CD14-positive monocyte (primary cell): ENCODE measurements at regions not wholly inside any gene's neighbourhood (a gene's known extent, or its start where the extent isn't known, plus 50 kb on each side); places are given as distances from the start of the nearest gene placed in this dataset.

Source experiments
- DNase-seq, 3 donors: peaks; one replicate each; pipeline ENCODE4 v3.0.0-alpha.2; 2011 to 2022
- H2AFZ ChIP-seq: 2 replicates; pipeline ENCODE4 v1.6.0; 2012; ENCODE audit warnings: mild to moderate bottlenecking, low read depth, low read length, inconsistent platforms; ENCODE audit not compliant: insufficient read depth, poor library complexity, severe bottlenecking
- H3K27ac ChIP-seq, 2 donors: 1 replicate in 1 of 2; 2 replicates in 1 of 2; pipeline ENCODE4 v1.5.1; 2012 to 2013; ENCODE audit warnings: low read length in 2 of 2, control low read depth in 1 of 2, inconsistent platforms in 1 of 2, low read depth in 1 of 2, mild to moderate bottlenecking in 1 of 2
- H3K27me3 ChIP-seq, 2 donors: one replicate each; pipeline versions ENCODE4 v1.6.0 to v1.6.1; 2011 to 2013; ENCODE audit warnings: low read length in 2 of 2; ENCODE audit not compliant: control insufficient read depth in 2 of 2, insufficient read depth in 2 of 2
- H3K36me3 ChIP-seq, 2 donors: replicated peaks in 1 of 2; 1 replicate in 1 of 2; 2 replicates in 1 of 2; pipeline versions ENCODE4 v1.5.1 to v1.6.1; 2012 to 2013; ENCODE audit warnings: low read length in 2 of 2, control low read depth in 1 of 2, inconsistent platforms in 1 of 2, mild to moderate bottlenecking in 1 of 2; ENCODE audit not compliant: insufficient read depth in 2 of 2, control insufficient read depth in 1 of 2
- H3K4me1 ChIP-seq, 2 donors: 1 replicate in 1 of 2; 2 replicates in 1 of 2; pipeline versions ENCODE4 v1.5.1 to v1.6.1; 2012 to 2013; ENCODE audit warnings: low read length in 2 of 2, control low read depth in 1 of 2, inconsistent platforms in 1 of 2, mild to moderate bottlenecking in 1 of 2, moderate library complexity in 1 of 2; ENCODE audit not compliant: insufficient read depth in 2 of 2, control insufficient read depth in 1 of 2
- H3K4me2 ChIP-seq: replicated peaks from 2 replicates; pipeline ENCODE3; 2012; ENCODE audit warnings: low read length, moderate library complexity, mild to moderate bottlenecking; ENCODE audit not compliant: poor library complexity, severe bottlenecking; ENCODE audit errors: extremely low read depth
- H3K4me3 ChIP-seq, 3 experiments: fragments of 200-600 bp in 1 of 3; sonication (generic) in 1 of 3; replicated peaks in 1 of 3; 1 replicate in 2 of 3; 2 replicates in 1 of 3; pipeline ENCODE4 v1.5.1; 2011 to 2013; ENCODE audit warnings: low read length in 3 of 3, mild to moderate bottlenecking in 3 of 3, control low read depth in 2 of 3, low read depth in 2 of 3, inconsistent platforms in 1 of 3, moderate library complexity in 1 of 3
- H3K79me2 ChIP-seq: 2 replicates; pipeline ENCODE4 v1.6.0; 2012; ENCODE audit warnings: mild to moderate bottlenecking, control low read depth, inconsistent platforms, low read length, moderate library complexity; ENCODE audit not compliant: insufficient read depth
- H3K9ac ChIP-seq: 2 replicates; pipeline ENCODE4 v1.6.0; 2017; ENCODE audit warnings: low read length, mild to moderate bottlenecking; ENCODE audit not compliant: insufficient read depth, poor library complexity, severe bottlenecking
- H3K9me3 ChIP-seq, 2 donors: replicated peaks in 1 of 2; 1 replicate in 1 of 2; 2 replicates in 1 of 2; pipeline versions ENCODE4 v1.5.1 to v1.6.1; 2012 to 2013; ENCODE audit warnings: low read length in 2 of 2, control low read depth in 1 of 2; ENCODE audit not compliant: control insufficient read depth in 1 of 2, insufficient read depth in 1 of 2
- H4K20me1 ChIP-seq: 2 replicates; pipeline ENCODE4 v1.6.0; 2012; ENCODE audit warnings: mild to moderate bottlenecking, low read length, control low read depth, moderate library complexity; ENCODE audit not compliant: insufficient read depth
- H3K27ac Mint-ChIP-seq, 7 donors: one replicate each; pipeline ENCODE4 v1.8.0; 2020; ENCODE audit warnings: mild to moderate bottlenecking in 7 of 7, mixed read lengths in 7 of 7, moderate library complexity in 6 of 7, inconsistent platforms in 2 of 7
- H3K27me3 Mint-ChIP-seq, 3 donors: one replicate each; pipeline ENCODE4 v1.8.0; 2021 to 2022; ENCODE audit warnings: low read depth in 3 of 3, mild to moderate bottlenecking in 3 of 3, mixed read lengths in 3 of 3, moderate library complexity in 3 of 3, inconsistent platforms in 1 of 3
- H3K36me3 Mint-ChIP-seq, 2 donors: one replicate each; pipeline ENCODE4 v1.8.0; 2020; ENCODE audit warnings: mixed read lengths in 2 of 2, inconsistent platforms in 1 of 2, mild to moderate bottlenecking in 1 of 2
- H3K4me1 Mint-ChIP-seq: one replicate; pipeline ENCODE4 v1.8.0; 2020; ENCODE audit warnings: mild to moderate bottlenecking, mixed read lengths
- H3K4me3 Mint-ChIP-seq, 2 donors: one replicate each; pipeline ENCODE4 v1.8.0; 2020; ENCODE audit warnings: mild to moderate bottlenecking in 2 of 2, mixed read lengths in 2 of 2, moderate library complexity in 1 of 2
- H3K9me3 Mint-ChIP-seq, 7 donors: one replicate each; pipeline ENCODE4 v1.8.0; 2020 to 2022; ENCODE audit warnings: mixed read lengths in 7 of 7, mild to moderate bottlenecking in 6 of 7, moderate library complexity in 6 of 7, inconsistent platforms in 2 of 7
- WGBS: methylation state at CpG from one replicate; pipeline ENCODE4 v1.1.5; 2013; ENCODE audit warnings: missing lambda C conversion rate; ENCODE audit not compliant: insufficient coverage; 5-methylcytosine and 5-hydroxymethylcytosine counted together
- intact Hi-C, 2 donors: fragments of 100-400 bp; cut with micrococcal nuclease; formaldehyde crosslinking; loops; one replicate each; pipeline versions ENCODE4 v1.15.0 to v1.15.1; 2023
- TF ChIP-seq, protein P1 (sequence below): fragments of 200-600 bp; IDR thresholded peaks from one replicate; pipeline ENCODE4 v1.8.0; 2022; ENCODE audit warnings: antibody characterized with exemption, mild to moderate bottlenecking

DNA sequence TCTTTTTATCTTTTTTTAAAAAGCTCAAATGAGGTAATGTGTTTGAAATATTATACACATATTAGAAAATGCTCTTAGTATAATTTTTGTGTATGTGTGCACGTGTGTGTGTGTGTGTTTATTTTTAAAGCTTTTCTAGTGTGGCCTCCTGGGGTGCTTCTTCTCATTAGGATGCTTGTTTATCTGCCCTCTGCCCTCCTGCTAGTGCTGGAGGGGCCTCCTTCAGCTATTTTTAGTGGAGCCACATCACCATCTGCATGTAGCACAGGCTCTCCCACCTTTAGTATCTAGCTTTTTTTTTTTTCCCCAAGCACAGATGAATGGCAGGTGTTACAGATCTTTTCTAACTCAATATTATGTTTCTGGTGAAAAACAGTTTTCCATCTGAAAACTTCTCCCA is 155.7 kb upstream of the TMEM229A start:
- no peak overlapping the region for H3K27ac Mint-ChIP-seq
- TF ChIP-seq, protein P1, sequence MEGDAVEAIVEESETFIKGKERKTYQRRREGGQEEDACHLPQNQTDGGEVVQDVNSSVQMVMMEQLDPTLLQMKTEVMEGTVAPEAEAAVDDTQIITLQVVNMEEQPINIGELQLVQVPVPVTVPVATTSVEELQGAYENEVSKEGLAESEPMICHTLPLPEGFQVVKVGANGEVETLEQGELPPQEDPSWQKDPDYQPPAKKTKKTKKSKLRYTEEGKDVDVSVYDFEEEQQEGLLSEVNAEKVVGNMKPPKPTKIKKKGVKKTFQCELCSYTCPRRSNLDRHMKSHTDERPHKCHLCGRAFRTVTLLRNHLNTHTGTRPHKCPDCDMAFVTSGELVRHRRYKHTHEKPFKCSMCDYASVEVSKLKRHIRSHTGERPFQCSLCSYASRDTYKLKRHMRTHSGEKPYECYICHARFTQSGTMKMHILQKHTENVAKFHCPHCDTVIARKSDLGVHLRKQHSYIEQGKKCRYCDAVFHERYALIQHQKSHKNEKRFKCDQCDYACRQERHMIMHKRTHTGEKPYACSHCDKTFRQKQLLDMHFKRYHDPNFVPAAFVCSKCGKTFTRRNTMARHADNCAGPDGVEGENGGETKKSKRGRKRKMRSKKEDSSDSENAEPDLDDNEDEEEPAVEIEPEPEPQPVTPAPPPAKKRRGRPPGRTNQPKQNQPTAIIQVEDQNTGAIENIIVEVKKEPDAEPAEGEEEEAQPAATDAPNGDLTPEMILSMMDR, result no peak

DNA sequence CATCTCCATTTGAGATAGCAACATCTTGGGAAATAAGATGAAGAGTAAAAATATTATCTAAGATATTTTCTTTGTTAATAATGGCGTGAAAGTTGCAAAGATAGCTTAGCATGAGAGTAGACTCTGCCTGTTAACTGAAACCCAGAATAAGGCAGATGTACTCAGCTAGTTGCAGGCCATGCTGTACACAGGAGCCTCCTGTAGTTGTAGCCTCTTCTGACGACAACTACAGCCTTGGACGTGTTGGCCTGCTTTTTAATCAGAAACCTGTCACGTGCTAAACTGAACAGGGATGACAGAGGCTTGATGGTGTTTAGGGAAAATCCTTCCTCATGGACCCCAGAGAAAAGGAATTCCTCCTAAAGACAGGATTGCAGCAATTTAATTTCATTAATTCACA is 155.1 kb upstream of the TMEM229A start:
- Histone ChIP-seq H3K27me3 (no peaks in the 10 kb centered on the region), H3K27ac (no peak overlapping the region), H3K4me2 (no peak overlapping the region), H3K79me2 (no peaks in the 10 kb centered on the region), H3K36me3 (no peaks in the 10 kb centered on the region), H2AFZ (no peak overlapping the region), H4K20me1 (no peaks in the 10 kb centered on the region), H3K4me1 (no peaks in the 10 kb centered on the region), H3K4me3 (no peak overlapping the region), H3K9ac (no peak overlapping the region), H3K9me3 (no peaks in the 10 kb centered on the region)
- no peaks in the 10 kb centered on the region for H3K4me1 Mint-ChIP-seq
- peaks cover 0 to 9% (median 0%) of the 10 kb centered on the region in 7 donors for H3K9me3 Mint-ChIP-seq
- no peak overlapping the region for H3K4me3 Mint-ChIP-seq
- no peak for DNase-seq
- no peak overlapping the region for H3K27ac Mint-ChIP-seq
- H3K36me3 Mint-ChIP-seq, result no peaks in the 10 kb centered on the region
- no CpG with 5 or more reads among the region's 4 CpGs for WGBS
- intact Hi-C loops, result no loop called here
- peaks cover 0 to 2% (median 0%) of the 10 kb centered on the region in 3 donors for H3K27me3 Mint-ChIP-seq
- TF ChIP-seq, protein P1, result no peak

More for the DNA sequence above, 155.7 kb upstream of the TMEM229A start:
- no peak overlapping the region for H3K4me2 ChIP-seq
- Mint-ChIP-seq H3K36me3 (no peaks in the 10 kb centered on the region), H3K27me3 (peaks cover 0 to 3% (median under 1%) of the 10 kb centered on the region in 3 donors), H3K9me3 (peaks cover 0 to 9% (median 0%) of the 10 kb centered on the region in 7 donors), H3K4me3 (no peak overlapping the region), H3K4me1 (no peaks in the 10 kb centered on the region)
- no peaks in the 10 kb centered on the region for H4K20me1 ChIP-seq
- WGBS, result no CpG with 5 or more reads among the region's 1 CpG
- H3K36me3 ChIP-seq, result no peaks in the 10 kb centered on the region
- no peak for DNase-seq
- H3K4me1 ChIP-seq, result no peaks in the 10 kb centered on the region
- no peak overlapping the region for H2AFZ ChIP-seq
- no peak overlapping the region for H3K9ac ChIP-seq
- no peaks in the 10 kb centered on the region for H3K79me2 ChIP-seq
- no peaks in the 10 kb centered on the region for H3K27me3 ChIP-seq
- intact Hi-C loops, result no loop called here
- peaks cover 0 to 3% of the 10 kb centered on the region in 2 donors for H3K9me3 ChIP-seq
- no peak overlapping the region for H3K4me3 ChIP-seq
- no peak overlapping the region for H3K27ac ChIP-seq
